Hippocampal formation (tissue), 2 donors: ENCODE measurements at regions not wholly inside any gene's neighbourhood (a gene's known extent, or its start where the extent isn't known, plus 50 kb on each side); places are given as distances from the start of the nearest gene placed in this dataset.

Experiments
- DNase-seq, 2 donors: peaks; one replicate each; lab custom pipeline; 2025; lab: John Stamatoyannopoulos, UW

- no peak for DNase-seq
These were observed 218.5 kb upstream of the DAPK1 start for GRCh38 chr9:87278971-87279733.

GRCh38 chr9:87280421-87280820, 217.2 kb upstream of the DAPK1 start:
- DNase-seq = no peak

GRCh38 chr9:87282538-87282937, 215.1 kb upstream of the DAPK1 start:
- DNase-seq = no peak

- no peak for DNase-seq
These were observed 214.1 kb upstream of the DAPK1 start for GRCh38 chr9:87283585-87283984.

- no peak for DNase-seq
These were observed 212.3 kb upstream of the DAPK1 start for GRCh38 chr9:87285183-87285850.

GRCh38 chr9:87286506-87286905, 211.2 kb upstream of the DAPK1 start:
- DNase-seq = no peak

GRCh38 chr9:87290241-87291052, 207.2 kb upstream of the DAPK1 start:
- DNase-seq = no peak

- DNase-seq = no peak
These were observed 205.0 kb upstream of the DAPK1 start for GRCh38 chr9:87292449-87293191.

- DNase-seq = no peak
These were observed 203.5 kb upstream of the DAPK1 start for GRCh38 chr9:87294126-87294525.

- no peak for DNase-seq
These were observed 196.8 kb upstream of the DAPK1 start for GRCh38 chr9:87300915-87301314.

GRCh38 chr9:87301371-87301770, 196.3 kb upstream of the DAPK1 start:
- no peak for DNase-seq

GRCh38 chr9:87305151-87305550, 192.5 kb upstream of the DAPK1 start:
- no peak for DNase-seq

GRCh38 chr9:87306006-87306405, 191.7 kb upstream of the DAPK1 start:
- no peak for DNase-seq

GRCh38 chr9:87307848-87308247, 189.8 kb upstream of the DAPK1 start:
- no peak for DNase-seq

GRCh38 chr9:87309236-87309635, 188.4 kb upstream of the DAPK1 start:
- DNase-seq = no peak

- no peak for DNase-seq
These were observed 186.7 kb upstream of the DAPK1 start for GRCh38 chr9:87310827-87311523.

GRCh38 chr9:87319656-87320055, 178.0 kb upstream of the DAPK1 start:
- no peak for DNase-seq

- no peak for DNase-seq
These were observed 177.4 kb upstream of the DAPK1 start for GRCh38 chr9:87320146-87320884.

- DNase-seq = no peak
These were observed 174.6 kb upstream of the DAPK1 start for GRCh38 chr9:87322840-87323635.

- no peak for DNase-seq
These were observed 173.7 kb upstream of the DAPK1 start for GRCh38 chr9:87323928-87324327.
